IMR-90 (cell line): ENCODE measurements at regions not wholly inside any gene's neighbourhood (a gene's known extent, or its start where the extent isn't known, plus 50 kb on each side); places are given as distances from the start of the nearest gene placed in this dataset.

ENCODE experiments used
- ATAC-seq: fragments of 200-7000 bp; cut with Tn5 transposase; 2 replicates; pipeline ENCODE4 v1.9.1; 2020; ENCODE audit warnings: low read depth, mild to moderate bottlenecking, moderate library complexity
- BruUV-seq: library from RNA; stranded (reverse); fragments of 400-500 nt; replicated peaks from 2 replicates; lab custom pipeline; 2021; lab: Mats Ljungman, UMichigan
- CTCF ChIA-PET: fragments of 300-600 bp; formaldehyde crosslinking; extraction: SDS; loops from one replicate; lab custom pipeline; 2021; ENCODE audit warnings: antibody characterized with exemption; lab: Yijun Ruan, JAX
- POLR2A ChIA-PET: fragments of 300-600 bp; sonication (Branson Sonifier 250); formaldehyde crosslinking; loops from one replicate; lab custom pipeline; 2022; ENCODE audit warnings: antibody characterized with exemption; ENCODE audit not compliant: unreplicated experiment; lab: Charles Lee
- DNase-seq: peaks from one replicate; pipeline ENCODE4 v3.0.0; 2013
- H2AFZ ChIP-seq: replicated peaks from 2 replicates; pipeline ENCODE3; 2013; ENCODE audit warnings: low read length, mild to moderate bottlenecking; ENCODE audit not compliant: poor library complexity
- H2AK5ac ChIP-seq: 2 replicates; pipeline ENCODE4 v1.6.1; 2013; ENCODE audit warnings: low read depth, low read length, inconsistent platforms
- H2AK9ac ChIP-seq: replicated peaks from 2 replicates; pipeline ENCODE3; 2013; ENCODE audit warnings: mild to moderate bottlenecking, low read depth, low read length, moderate library complexity; ENCODE audit not compliant: poor library complexity
- H2BK120ac ChIP-seq: 2 replicates; pipeline ENCODE4 v1.6.1; 2013; ENCODE audit warnings: low read depth, low read length, inconsistent platforms
- H2BK15ac ChIP-seq: 3 replicates; pipeline ENCODE4 v1.6.1; 2013; ENCODE audit warnings: low read depth, low read length, inconsistent platforms
- H2BK20ac ChIP-seq: 2 replicates; pipeline ENCODE4 v1.6.1; 2013; ENCODE audit warnings: low read depth, mild to moderate bottlenecking, inconsistent platforms, low read length, moderate library complexity
- H2BK5ac ChIP-seq: 2 replicates; pipeline ENCODE4 v1.6.1; 2013; ENCODE audit warnings: mild to moderate bottlenecking, low read depth, low read length, inconsistent platforms; ENCODE audit not compliant: poor library complexity, severe bottlenecking
- H3K14ac ChIP-seq: replicated peaks from 2 replicates; pipeline ENCODE4 v1.6.1; 2013; ENCODE audit warnings: low read depth, low read length, inconsistent platforms
- H3K18ac ChIP-seq: 2 replicates; pipeline ENCODE4 v1.6.1; 2013; ENCODE audit warnings: low read depth, low read length, control low read depth
- H3K23ac ChIP-seq: 2 replicates; pipeline ENCODE4 v1.6.1; 2013; ENCODE audit warnings: low read depth, low read length, inconsistent platforms
- H3K27ac ChIP-seq: 2 replicates; pipeline ENCODE4 v1.5.1; 2013; ENCODE audit warnings: mild to moderate bottlenecking, control low read depth, low read length; ENCODE audit not compliant: insufficient read depth
- H3K27me3 ChIP-seq: 2 replicates; pipeline ENCODE4 v1.6.1; 2013; ENCODE audit warnings: low read length; ENCODE audit not compliant: control insufficient read depth, insufficient read depth
- H3K36me3 ChIP-seq: 2 replicates; pipeline ENCODE4 v1.6.1; 2013; ENCODE audit warnings: low read length, mixed read lengths; ENCODE audit not compliant: control insufficient read depth, insufficient read depth
- H3K4ac ChIP-seq: 2 replicates; pipeline ENCODE4 v1.6.1; 2013; ENCODE audit warnings: low read depth, low read length, inconsistent platforms
- H3K4me1 ChIP-seq: 2 replicates; pipeline ENCODE4 v1.6.1; 2013; ENCODE audit warnings: low read length, mixed read lengths; ENCODE audit not compliant: control insufficient read depth, insufficient read depth
- H3K4me2 ChIP-seq: 2 replicates; pipeline ENCODE4 v1.6.1; 2013; ENCODE audit warnings: low read depth, mild to moderate bottlenecking, control low read depth, low read length, moderate library complexity
- H3K4me3 ChIP-seq: 2 replicates; pipeline ENCODE4 v1.5.1; 2013; ENCODE audit warnings: low read depth, mild to moderate bottlenecking, control low read depth, low read length, moderate library complexity; ENCODE audit not compliant: insufficient read depth
- H3K56ac ChIP-seq: 2 replicates; pipeline ENCODE4 v1.6.1; 2013; ENCODE audit warnings: low read length, inconsistent platforms; ENCODE audit not compliant: insufficient read depth; ENCODE audit errors: extremely low read depth
- H3K79me1 ChIP-seq, 2 experiments: 2 replicates each; pipeline ENCODE4 v1.6.1; 2013; ENCODE audit warnings: low read length in 2 of 2, inconsistent platforms in 1 of 2, low read depth in 1 of 2
- H3K9ac ChIP-seq: 2 replicates; pipeline ENCODE4 v1.6.1; 2013; ENCODE audit warnings: low read depth, low read length, control low read depth
- H3K9me1 ChIP-seq: 2 replicates; pipeline ENCODE4 v1.6.1; 2013; ENCODE audit warnings: low read length, inconsistent platforms; ENCODE audit not compliant: insufficient read depth
- H3K9me3 ChIP-seq: 2 replicates; pipeline ENCODE4 v1.6.1; 2013; ENCODE audit warnings: low read length; ENCODE audit not compliant: control insufficient read depth, insufficient read depth
- H4K20me1 ChIP-seq: 2 replicates; pipeline ENCODE4 v1.6.1; 2013; ENCODE audit warnings: low read length, inconsistent platforms; ENCODE audit not compliant: insufficient read depth
- H4K5ac ChIP-seq: 2 replicates; pipeline ENCODE4 v1.6.1; 2013; ENCODE audit warnings: mild to moderate bottlenecking, low read depth, low read length, control low read depth
- H4K8ac ChIP-seq, 2 experiments: 2 replicates each; pipeline ENCODE4 v1.6.1; 2013; ENCODE audit warnings: low read depth in 2 of 2, low read length in 2 of 2, control low read depth in 1 of 2, inconsistent platforms in 1 of 2
- H4K91ac ChIP-seq: 2 replicates; pipeline ENCODE4 v1.6.1; 2013; ENCODE audit warnings: low read depth, low read length, inconsistent platforms; ENCODE audit not compliant: insufficient read depth
- BHLHE40 ChIP-seq: fragments of 150-350 bp; IDR thresholded peaks from 2 replicates; pipeline ENCODE4 v1.6.1; 2016; ENCODE audit warnings: mild to moderate bottlenecking, low read depth, low read length
- CEBPB ChIP-seq: IDR thresholded peaks from 2 replicates; pipeline ENCODE4 v1.6.1; 2012; ENCODE audit warnings: low read depth, low read length, improper control_type of control experiment
- CHD1 ChIP-seq: IDR thresholded peaks from 2 replicates; pipeline ENCODE4 v1.6.1; 2012; ENCODE audit warnings: low read depth, low read length, improper control_type of control experiment
- FOS ChIP-seq: fragments of 150-350 bp; IDR thresholded peaks from 2 replicates; pipeline ENCODE4 v1.6.1; 2016; ENCODE audit warnings: low read depth, low read length
- MAFK ChIP-seq: IDR thresholded peaks from 2 replicates; pipeline ENCODE4 v1.6.1; 2012; ENCODE audit warnings: low read depth, low read length, improper control_type of control experiment
- MXI1 ChIP-seq: IDR thresholded peaks from 2 replicates; pipeline ENCODE4 v1.6.1; 2012; ENCODE audit warnings: low read depth, mild to moderate bottlenecking, low read length, moderate library complexity, borderline replicate concordance
- NFE2L2 ChIP-seq: fragments of 150-350 bp; IDR thresholded peaks from 2 replicates; pipeline ENCODE4 v1.6.1; 2016; ENCODE audit warnings: low read depth, mild to moderate bottlenecking, low read length
- POLR2A ChIP-seq: IDR thresholded peaks from 2 replicates; pipeline ENCODE4 v1.6.1; 2012; ENCODE audit warnings: mild to moderate bottlenecking, low read depth, low read length
- RAD21 ChIP-seq: IDR thresholded peaks from 2 replicates; pipeline ENCODE4 v1.6.1; 2012; ENCODE audit warnings: low read length, improper control_type of control experiment
- RCOR1 ChIP-seq: IDR thresholded peaks from 2 replicates; pipeline ENCODE4 v1.6.1; 2012; ENCODE audit warnings: mild to moderate bottlenecking, low read length, improper control_type of control experiment; ENCODE audit not compliant: insufficient replicate concordance
- RFX5 ChIP-seq: IDR thresholded peaks from 2 replicates; pipeline ENCODE4 v1.8.0; 2012; ENCODE audit warnings: low read depth, mild to moderate bottlenecking, low read length, moderate library complexity
- SMC3 ChIP-seq: fragments of 150-350 bp; IDR thresholded peaks from 2 replicates; pipeline ENCODE4 v1.6.1; 2016; ENCODE audit warnings: low read depth, mild to moderate bottlenecking, antibody characterized with exemption, low read length, moderate library complexity
- WGBS, 2 experiments: methylation state at CpG; one replicate each; pipeline versions ENCODE4 v1.1.5 to v1.1.7; 2013; ENCODE audit warnings: missing lambda C conversion rate in 2 of 2; ENCODE audit not compliant: insufficient read length in 1 of 2; ENCODE audit errors: extremely low coverage in 2 of 2; 5-methylcytosine and 5-hydroxymethylcytosine counted together
- dilution Hi-C: fragments of 300-500 bp; cut with HindIII; formaldehyde crosslinking; loops from one replicate; pipeline ENCODE4 v1.14.3; 2018; ENCODE audit warnings: low sequenced_read_pairs; ENCODE audit not compliant: unreplicated experiment
- in situ Hi-C: fragments of 300-500 bp; cut with MboI; formaldehyde crosslinking; loops from 3 replicates; pipeline ENCODE4 v1.14.3; 2019; ENCODE audit warnings: low sequenced_read_pairs, inconsistent platforms, mixed read lengths
- intact Hi-C: fragments of 100-400 bp; cut with micrococcal nuclease; formaldehyde crosslinking; loops from 2 replicates; pipeline ENCODE4 v1.10.0; 2022
- TF ChIP-seq, protein P1 (sequence below): fragments of 150-350 bp; IDR thresholded peaks from 2 replicates; pipeline ENCODE4 v1.6.1; 2016; ENCODE audit warnings: low read depth, mild to moderate bottlenecking, low read length, moderate library complexity, borderline replicate concordance
- TF ChIP-seq, protein P2 (sequence below): fragments of 150-350 bp; IDR thresholded peaks from 2 replicates; pipeline ENCODE4 v1.6.1; 2017; ENCODE audit warnings: mild to moderate bottlenecking, antibody characterized with exemption, low read length, low read depth
- TF ChIP-seq, protein P3 (sequence below): conservative IDR thresholded peaks from 2 replicates; pipeline ENCODE4 v1.5.1; 2012; ENCODE audit warnings: mild to moderate bottlenecking, low read depth, low read length, improper control_type of control experiment

DNA sequence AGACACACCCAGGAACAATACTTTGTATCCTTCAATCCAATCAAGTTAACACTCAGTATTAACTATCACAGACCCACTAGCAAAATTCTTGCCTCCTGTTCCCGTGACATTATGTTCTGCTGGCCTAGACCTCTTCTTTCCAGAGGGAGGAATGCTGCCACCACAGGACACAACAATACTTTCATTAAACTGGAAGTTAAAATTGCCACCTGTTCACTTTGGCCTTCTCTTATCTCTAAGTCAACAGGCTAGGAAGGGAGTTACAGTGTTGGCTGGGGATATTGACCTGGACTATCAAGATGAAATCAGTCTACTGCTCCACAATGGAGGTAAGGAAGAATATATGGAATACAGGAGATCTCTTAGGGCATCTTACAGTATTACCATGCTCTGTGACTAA lies 1000.4 kb upstream of the GBE1 start:
- Histone ChIP-seq H2AFZ (no peak overlapping the region), H3K14ac (no peak overlapping the region), H3K4ac (no peak overlapping the region), H4K8ac (no peak overlapping the region), H3K9me1 (no peaks in the 10 kb centered on the region), H2BK5ac (no peak overlapping the region), H3K27me3 (no peaks in the 10 kb centered on the region), H2BK120ac (no peak overlapping the region), H4K91ac (no peak overlapping the region), H4K5ac (no peak overlapping the region), H2BK15ac (no peak overlapping the region), H4K20me1 (no peaks in the 10 kb centered on the region), H2BK20ac (no peak overlapping the region), H3K27ac (no peak overlapping the region), H3K4me3 (no peak overlapping the region), H3K9ac (no peak overlapping the region), H3K79me1 (no peaks in the 10 kb centered on the region), H3K4me2 (no peak overlapping the region), H3K23ac (no peak overlapping the region), H2AK5ac (no peak overlapping the region), H2AK9ac (no peak overlapping the region), H3K56ac (no peak overlapping the region), H3K18ac (no peak overlapping the region), H3K4me1 (no peaks in the 10 kb centered on the region), H3K36me3 (no peaks in the 10 kb centered on the region), H3K9me3 (no peaks in the 10 kb centered on the region; the same call in 1 of the 2 replicates)
- ChIA-PET POLR2A (no interaction called here), CTCF (no interaction called here)
- ATAC-seq, result no peak
- in situ Hi-C loops (no loop called here), intact Hi-C loops (no loop called here), dilution Hi-C loops (no loop called here)
- BruUV-seq, result no TSS peak
- WGBS, 2 experiments, result no CpG with 5 or more reads among the region's 1 CpG
- no peak for DNase-seq
- TF ChIP-seq BHLHE40 (no peak), CHD1 (no peak), RCOR1 (no peak), RFX5 (no peak), MXI1 (no peak), CEBPB (no peak), SMC3 (no peak), RAD21 (no peak), FOS (no peak), POLR2A (no peak), NFE2L2 (no peak), MAFK (no peak)
- TF ChIP-seq, protein P1, sequence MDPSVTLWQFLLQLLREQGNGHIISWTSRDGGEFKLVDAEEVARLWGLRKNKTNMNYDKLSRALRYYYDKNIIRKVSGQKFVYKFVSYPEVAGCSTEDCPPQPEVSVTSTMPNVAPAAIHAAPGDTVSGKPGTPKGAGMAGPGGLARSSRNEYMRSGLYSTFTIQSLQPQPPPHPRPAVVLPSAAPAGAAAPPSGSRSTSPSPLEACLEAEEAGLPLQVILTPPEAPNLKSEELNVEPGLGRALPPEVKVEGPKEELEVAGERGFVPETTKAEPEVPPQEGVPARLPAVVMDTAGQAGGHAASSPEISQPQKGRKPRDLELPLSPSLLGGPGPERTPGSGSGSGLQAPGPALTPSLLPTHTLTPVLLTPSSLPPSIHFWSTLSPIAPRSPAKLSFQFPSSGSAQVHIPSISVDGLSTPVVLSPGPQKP, result no peak
- TF ChIP-seq, protein P2, sequence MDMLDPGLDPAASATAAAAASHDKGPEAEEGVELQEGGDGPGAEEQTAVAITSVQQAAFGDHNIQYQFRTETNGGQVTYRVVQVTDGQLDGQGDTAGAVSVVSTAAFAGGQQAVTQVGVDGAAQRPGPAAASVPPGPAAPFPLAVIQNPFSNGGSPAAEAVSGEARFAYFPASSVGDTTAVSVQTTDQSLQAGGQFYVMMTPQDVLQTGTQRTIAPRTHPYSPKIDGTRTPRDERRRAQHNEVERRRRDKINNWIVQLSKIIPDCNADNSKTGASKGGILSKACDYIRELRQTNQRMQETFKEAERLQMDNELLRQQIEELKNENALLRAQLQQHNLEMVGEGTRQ, result no peak
- TF ChIP-seq, protein P3, sequence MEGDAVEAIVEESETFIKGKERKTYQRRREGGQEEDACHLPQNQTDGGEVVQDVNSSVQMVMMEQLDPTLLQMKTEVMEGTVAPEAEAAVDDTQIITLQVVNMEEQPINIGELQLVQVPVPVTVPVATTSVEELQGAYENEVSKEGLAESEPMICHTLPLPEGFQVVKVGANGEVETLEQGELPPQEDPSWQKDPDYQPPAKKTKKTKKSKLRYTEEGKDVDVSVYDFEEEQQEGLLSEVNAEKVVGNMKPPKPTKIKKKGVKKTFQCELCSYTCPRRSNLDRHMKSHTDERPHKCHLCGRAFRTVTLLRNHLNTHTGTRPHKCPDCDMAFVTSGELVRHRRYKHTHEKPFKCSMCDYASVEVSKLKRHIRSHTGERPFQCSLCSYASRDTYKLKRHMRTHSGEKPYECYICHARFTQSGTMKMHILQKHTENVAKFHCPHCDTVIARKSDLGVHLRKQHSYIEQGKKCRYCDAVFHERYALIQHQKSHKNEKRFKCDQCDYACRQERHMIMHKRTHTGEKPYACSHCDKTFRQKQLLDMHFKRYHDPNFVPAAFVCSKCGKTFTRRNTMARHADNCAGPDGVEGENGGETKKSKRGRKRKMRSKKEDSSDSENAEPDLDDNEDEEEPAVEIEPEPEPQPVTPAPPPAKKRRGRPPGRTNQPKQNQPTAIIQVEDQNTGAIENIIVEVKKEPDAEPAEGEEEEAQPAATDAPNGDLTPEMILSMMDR, result no peak
